ENCODE measurements at regions not wholly inside any gene's neighbourhood (a gene's known extent, or its start where the extent isn't known, plus 50 kb on each side); places are given as distances from the start of the nearest gene placed in this dataset.

- TF ChIP-seq POLR2A (IDR thresholded peaks at IDR 0.05): no peak
- TF ChIP-seq CTCF (IDR thresholded peaks at IDR 0.05 in 4 of 5, conservative IDR thresholded peaks at IDR 0.05 in 1 of 5): no peak
These were observed 84.7 kb upstream of the WNT7B start for GRCh38 chr22:46061501-46062231.
